H9 (cell line): ENCODE measurements at regions not wholly inside any gene's neighbourhood (a gene's known extent, or its start where the extent isn't known, plus 50 kb on each side); places are given as distances from the start of the nearest gene placed in this dataset.

Experiments used
- DNase-seq: peaks from one replicate; pipeline ENCODE4 v3.0.0-alpha.2; 2017
- H2AFZ ChIP-seq: one replicate; pipeline ENCODE4 v1.6.1; 2013; ENCODE audit warnings: mild to moderate bottlenecking, low read length, control low read depth, moderate library complexity
- H2AK5ac ChIP-seq: 2 replicates; pipeline ENCODE4 v1.6.1; 2013; ENCODE audit warnings: low read length, control low read depth, mixed read lengths; ENCODE audit not compliant: insufficient read length
- H2BK120ac ChIP-seq: one replicate; pipeline ENCODE4 v1.6.1; 2013; ENCODE audit warnings: low read depth, mild to moderate bottlenecking, low read length, control low read depth, inconsistent platforms; ENCODE audit not compliant: poor library complexity, severe bottlenecking
- H2BK12ac ChIP-seq: 2 replicates; pipeline ENCODE4 v1.6.1; 2013; ENCODE audit warnings: low read length, control low read depth, mixed read lengths, low read depth; ENCODE audit not compliant: insufficient read length
- H2BK15ac ChIP-seq: 2 replicates; pipeline ENCODE4 v1.6.1; 2013; ENCODE audit warnings: low read depth, low read length, control low read depth
- H2BK20ac ChIP-seq: one replicate; pipeline ENCODE4 v1.6.1; 2013; ENCODE audit warnings: low read depth, mild to moderate bottlenecking, low read length, control low read depth, inconsistent platforms; ENCODE audit not compliant: poor library complexity, severe bottlenecking
- H2BK5ac ChIP-seq: 2 replicates; pipeline ENCODE4 v1.6.1; 2013; ENCODE audit warnings: low read length, control low read depth, mixed read lengths; ENCODE audit not compliant: insufficient read length
- H3K14ac ChIP-seq: 2 replicates; pipeline ENCODE4 v1.6.1; 2013; ENCODE audit warnings: low read length, control low read depth; ENCODE audit not compliant: insufficient read depth
- H3K18ac ChIP-seq: 2 replicates; pipeline ENCODE4 v1.6.1; 2013; ENCODE audit warnings: low read depth, mild to moderate bottlenecking, mixed read lengths, low read length, control low read depth; ENCODE audit not compliant: insufficient read length
- H3K23ac ChIP-seq: 2 replicates; pipeline ENCODE4 v1.6.1; 2013; ENCODE audit warnings: low read length, control low read depth, mixed read lengths, low read depth; ENCODE audit not compliant: insufficient read length
- H3K23me2 ChIP-seq: 2 replicates; pipeline ENCODE4 v1.6.1; 2013; ENCODE audit warnings: low read depth, mild to moderate bottlenecking, mixed read lengths, low read length, control low read depth; ENCODE audit not compliant: insufficient read length, poor library complexity, severe bottlenecking
- H3K27ac ChIP-seq: 2 replicates; pipeline ENCODE4 v1.5.1; 2013; ENCODE audit warnings: low read length, control low read depth, mixed read lengths, low read depth; ENCODE audit not compliant: insufficient read length
- H3K27me3 ChIP-seq: 2 replicates; pipeline ENCODE4 v1.6.1; 2013; ENCODE audit warnings: low read length, control low read depth, inconsistent platforms; ENCODE audit not compliant: insufficient read depth
- H3K4ac ChIP-seq: 2 replicates; pipeline ENCODE4 v1.6.1; 2013; ENCODE audit warnings: low read depth, mild to moderate bottlenecking, control low read depth, inconsistent platforms, low read length, moderate library complexity
- H3K4me1 ChIP-seq: 2 replicates; pipeline ENCODE4 v1.6.1; 2013; ENCODE audit warnings: low read length, control low read depth, inconsistent platforms; ENCODE audit not compliant: insufficient read depth
- H3K4me2 ChIP-seq: 2 replicates; pipeline ENCODE4 v1.6.1; 2013; ENCODE audit warnings: low read length, control low read depth, mixed read lengths; ENCODE audit not compliant: insufficient read length, insufficient read depth
- H3K56ac ChIP-seq: 2 replicates; pipeline ENCODE4 v1.6.1; 2013; ENCODE audit warnings: low read depth, mild to moderate bottlenecking, mixed read lengths, low read length, control low read depth; ENCODE audit not compliant: insufficient read length
- H3K79me1 ChIP-seq: 2 replicates; pipeline ENCODE4 v1.6.1; 2013; ENCODE audit warnings: low read depth, mild to moderate bottlenecking, moderate library complexity, low read length, control low read depth, inconsistent platforms; ENCODE audit not compliant: insufficient read depth, poor library complexity, severe bottlenecking
- H3K79me2 ChIP-seq: 2 replicates; pipeline ENCODE4 v1.6.1; 2013; ENCODE audit warnings: low read length, control low read depth, inconsistent platforms; ENCODE audit not compliant: insufficient read depth
- H3K9ac ChIP-seq: 2 replicates; pipeline ENCODE4 v1.6.1; 2013; ENCODE audit warnings: low read length, control low read depth, mixed read lengths; ENCODE audit not compliant: insufficient read length; ENCODE audit errors: extremely low read depth
- H3K9me3 ChIP-seq: one replicate; pipeline ENCODE4 v1.6.1; 2013; ENCODE audit warnings: low read depth, low read length, inconsistent platforms; ENCODE audit not compliant: control insufficient read depth
- H3T11ph ChIP-seq: one replicate; pipeline ENCODE4 v1.6.1; 2013; ENCODE audit warnings: mild to moderate bottlenecking, low read length, control low read depth, inconsistent platforms
- H4K20me1 ChIP-seq: one replicate; pipeline ENCODE4 v1.6.1; 2013; ENCODE audit not compliant: control insufficient read depth, insufficient read length, insufficient read depth
- H4K5ac ChIP-seq: 2 replicates; pipeline ENCODE4 v1.6.1; 2013; ENCODE audit warnings: low read depth, mild to moderate bottlenecking, mixed read lengths, low read length, control low read depth; ENCODE audit not compliant: insufficient read length
- H4K8ac ChIP-seq: replicated peaks from 2 replicates; pipeline ENCODE4 v1.6.1; 2013; ENCODE audit warnings: low read length, control low read depth, mixed read lengths, low read depth; ENCODE audit not compliant: insufficient read length
- H4K91ac ChIP-seq: 2 replicates; pipeline ENCODE4 v1.6.1; 2013; ENCODE audit warnings: low read depth, mild to moderate bottlenecking, moderate library complexity, mixed read lengths, low read length, control low read depth; ENCODE audit not compliant: insufficient read length
- H3K27ac Mint-ChIP-seq, 3 experiments: 2 replicates in 2 of 3; 3 replicates in 1 of 3; pipeline ENCODE4 v1.8.0; 2020 to 2021; ENCODE audit warnings: mixed read lengths in 3 of 3, mild to moderate bottlenecking in 1 of 3, moderate library complexity in 1 of 3
- H3K27me3 Mint-ChIP-seq: 2 replicates; pipeline ENCODE4 v1.8.0; 2021; ENCODE audit warnings: low read depth, mild to moderate bottlenecking, moderate library complexity, mixed read lengths
- H3K36me3 Mint-ChIP-seq, 3 experiments: 2 replicates in 2 of 3; 3 replicates in 1 of 3; pipeline ENCODE4 v1.8.0; 2020 to 2021; ENCODE audit warnings: low read depth in 3 of 3, mixed read lengths in 3 of 3; ENCODE audit not compliant: insufficient read depth in 1 of 3
- H3K4me1 Mint-ChIP-seq, 2 experiments: 2 replicates each; pipeline ENCODE4 v1.8.0; 2020; ENCODE audit warnings: mixed read lengths in 2 of 2
- H3K4me3 Mint-ChIP-seq, 2 experiments: 2 replicates in 1 of 2; 3 replicates in 1 of 2; pipeline ENCODE4 v1.8.0; 2020 to 2021; ENCODE audit warnings: mild to moderate bottlenecking in 2 of 2, mixed read lengths in 2 of 2, moderate library complexity in 1 of 2
- H3K9me3 Mint-ChIP-seq, 2 experiments: 2 replicates in 1 of 2; 3 replicates in 1 of 2; pipeline ENCODE4 v1.8.0; 2020; ENCODE audit warnings: mild to moderate bottlenecking in 2 of 2, mixed read lengths in 2 of 2, moderate library complexity in 1 of 2
- WGBS: extraction: QIAGEN DNeasy Blood & Tissue Kit; methylation state at CpG from one replicate; pipeline ENCODE4 v1.1.7; 2013; ENCODE audit warnings: missing lambda C conversion rate, low lambda C conversion rate, mixed read lengths; ENCODE audit not compliant: insufficient read length; ENCODE audit errors: extremely low coverage; 5-methylcytosine and 5-hydroxymethylcytosine counted together
- TF ChIP-seq, protein P1 (sequence below): fragments of 200-600 bp; sonication (generic); conservative IDR thresholded peaks from 3 replicates; pipeline ENCODE4 v1.8.0; 2021; ENCODE audit warnings: antibody characterized with exemption, mild to moderate bottlenecking

DNA sequence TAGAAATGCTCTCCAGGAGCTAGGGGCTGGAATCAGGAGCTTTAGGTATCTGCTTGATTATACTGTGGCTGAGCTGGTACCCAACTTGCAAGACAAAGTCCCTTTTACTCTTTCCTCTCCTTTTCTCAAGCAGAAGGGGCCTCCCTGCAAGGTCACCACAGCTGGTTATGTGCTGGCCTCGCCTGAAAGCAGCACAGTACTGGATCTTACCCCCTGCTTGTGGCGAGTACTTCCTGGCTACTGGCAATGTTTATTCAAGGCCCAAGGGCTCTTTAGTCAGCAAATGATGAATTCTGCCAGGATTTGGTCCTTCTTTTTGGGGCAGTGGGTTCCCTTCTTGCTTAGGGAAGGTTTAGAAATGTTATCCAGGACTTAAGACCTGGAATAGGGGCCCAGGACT lies 234.6 kb downstream of the RAP2B start:
- H2BK15ac ChIP-seq, result no peak overlapping the region
- no peaks in the 10 kb centered on the region for H3K27me3 Mint-ChIP-seq
- H3K18ac ChIP-seq, result no peak overlapping the region
- H4K8ac ChIP-seq, result no peak overlapping the region
- no peaks in the 10 kb centered on the region for H3K9me3 ChIP-seq
- no peak overlapping the region for H3K23ac ChIP-seq
- no peak overlapping the region for H4K91ac ChIP-seq
- no peak overlapping the region for H3T11ph ChIP-seq
- H3K36me3 Mint-ChIP-seq, result peaks cover 2 to 12% (median 3%) of the 10 kb centered on the region in 3 experiments; a peak in 4 of 7 replicates
- H2AFZ ChIP-seq, result no peak overlapping the region
- no peak overlapping the region for H4K5ac ChIP-seq
- no peaks in the 10 kb centered on the region for H3K27me3 ChIP-seq
- H2BK20ac ChIP-seq, result no peak overlapping the region
- H2BK120ac ChIP-seq, result no peak overlapping the region
- no peak overlapping the region for H3K4me2 ChIP-seq
- H3K4me1 Mint-ChIP-seq, result peaks cover 6 to 10% of the 10 kb centered on the region in 2 experiments
- no peak overlapping the region for H3K4me3 Mint-ChIP-seq
- WGBS, result no CpG with 5 or more reads among the region's 2 CpGs
- H3K79me2 ChIP-seq, result no peaks in the 10 kb centered on the region
- H3K4me1 ChIP-seq, result peaks cover 3% of the 10 kb centered on the region; the same call in 1 of the 2 replicates
- H3K27ac Mint-ChIP-seq, result no peak overlapping the region; a peak in 1 of 7 replicates
- no peak overlapping the region for H3K27ac ChIP-seq
- H3K14ac ChIP-seq, result no peak overlapping the region
- H2BK5ac ChIP-seq, result no peak overlapping the region
- TF ChIP-seq, protein P1, sequence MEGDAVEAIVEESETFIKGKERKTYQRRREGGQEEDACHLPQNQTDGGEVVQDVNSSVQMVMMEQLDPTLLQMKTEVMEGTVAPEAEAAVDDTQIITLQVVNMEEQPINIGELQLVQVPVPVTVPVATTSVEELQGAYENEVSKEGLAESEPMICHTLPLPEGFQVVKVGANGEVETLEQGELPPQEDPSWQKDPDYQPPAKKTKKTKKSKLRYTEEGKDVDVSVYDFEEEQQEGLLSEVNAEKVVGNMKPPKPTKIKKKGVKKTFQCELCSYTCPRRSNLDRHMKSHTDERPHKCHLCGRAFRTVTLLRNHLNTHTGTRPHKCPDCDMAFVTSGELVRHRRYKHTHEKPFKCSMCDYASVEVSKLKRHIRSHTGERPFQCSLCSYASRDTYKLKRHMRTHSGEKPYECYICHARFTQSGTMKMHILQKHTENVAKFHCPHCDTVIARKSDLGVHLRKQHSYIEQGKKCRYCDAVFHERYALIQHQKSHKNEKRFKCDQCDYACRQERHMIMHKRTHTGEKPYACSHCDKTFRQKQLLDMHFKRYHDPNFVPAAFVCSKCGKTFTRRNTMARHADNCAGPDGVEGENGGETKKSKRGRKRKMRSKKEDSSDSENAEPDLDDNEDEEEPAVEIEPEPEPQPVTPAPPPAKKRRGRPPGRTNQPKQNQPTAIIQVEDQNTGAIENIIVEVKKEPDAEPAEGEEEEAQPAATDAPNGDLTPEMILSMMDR, result no peak
- H4K20me1 ChIP-seq, result no peaks in the 10 kb centered on the region
- H3K4ac ChIP-seq, result no peak overlapping the region
- H2AK5ac ChIP-seq, result no peak overlapping the region
- no peak overlapping the region for H3K56ac ChIP-seq
- DNase-seq, result peak; percentile 26
- no peak overlapping the region for H2BK12ac ChIP-seq
- no peak overlapping the region for H3K9ac ChIP-seq
- peaks cover 14 to 24% of the 10 kb centered on the region in 2 experiments; a peak in 4 of 5 replicates for H3K9me3 Mint-ChIP-seq
- H3K79me1 ChIP-seq, result no peaks in the 10 kb centered on the region
- no peaks in the 10 kb centered on the region for H3K23me2 ChIP-seq
